ENCODE measurements at regions not wholly inside any gene's neighbourhood (a gene's known extent, or its start where the extent isn't known, plus 50 kb on each side); places are given as distances from the start of the nearest gene placed in this dataset.
"Not testable (repeated sequence)": the region's sequence is repeated elsewhere in the genome, so short reads cannot be mapped to it uniquely, and the experiment has no call there.

DNA sequence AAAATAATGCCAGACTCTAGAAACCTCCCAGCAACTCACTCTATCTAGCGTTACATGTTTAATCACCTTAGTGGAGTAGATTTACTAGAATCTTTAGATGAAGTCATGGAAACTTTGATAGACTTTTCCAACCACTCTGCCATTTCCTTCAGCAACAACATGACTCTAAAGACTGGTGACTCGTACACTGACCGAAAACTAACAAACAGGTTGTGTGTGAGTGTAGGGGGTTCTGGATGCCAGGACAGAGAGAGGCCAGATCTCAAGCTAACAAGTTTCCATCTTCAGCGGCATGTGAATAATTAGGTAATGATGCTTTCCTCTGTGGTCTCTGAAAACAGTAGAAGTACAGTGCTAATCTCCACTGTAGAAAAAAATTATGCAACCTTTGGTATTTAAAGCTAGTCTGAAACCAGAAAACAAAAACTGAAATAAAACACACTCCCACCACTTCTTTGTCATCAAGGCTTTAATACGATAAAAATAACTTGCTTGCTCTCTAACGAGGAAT is 286.4 kb downstream of the PRDM5 start:
- DNase-seq = no peak

DNA sequence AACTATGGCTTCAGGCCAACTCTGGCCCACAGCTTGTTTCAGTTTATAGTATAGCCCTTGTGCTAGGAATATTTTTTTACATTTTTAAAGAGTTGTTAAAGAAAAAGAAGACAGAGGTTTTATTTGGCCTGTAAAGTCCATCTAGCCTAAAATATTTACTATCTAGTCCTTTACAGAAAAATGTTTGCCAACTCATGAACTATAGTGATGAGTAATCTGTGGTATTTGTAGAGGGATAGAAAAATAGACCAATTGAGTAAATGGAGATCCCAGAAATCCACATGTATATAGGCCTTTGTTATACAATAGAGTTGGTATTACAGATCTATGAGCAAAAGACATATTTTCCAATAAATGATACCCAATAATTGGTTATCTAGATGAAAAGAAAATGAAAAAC is 288.7 kb downstream of the PRDM5 start:
- DNase-seq = no peak

DNA sequence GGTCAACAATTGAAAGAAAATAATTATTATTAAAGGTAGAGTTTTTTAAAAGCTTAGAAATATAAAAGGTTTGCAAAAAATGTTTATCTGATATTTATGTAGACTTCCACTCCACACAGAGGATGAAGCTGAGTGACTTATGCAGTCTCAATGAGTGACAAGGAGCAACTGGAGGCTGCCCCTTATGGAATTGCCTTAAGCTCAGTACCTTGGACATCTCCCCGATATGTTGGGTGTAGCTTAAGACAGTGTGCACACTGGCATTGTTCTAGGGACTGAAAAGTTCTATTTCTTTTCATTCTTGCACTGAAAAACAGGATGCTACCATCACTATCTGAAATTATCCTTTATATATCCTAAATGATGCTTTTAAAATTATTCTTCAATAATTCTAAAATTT is 292.1 kb downstream of the PRDM5 start:
- no peak for DNase-seq

DNA sequence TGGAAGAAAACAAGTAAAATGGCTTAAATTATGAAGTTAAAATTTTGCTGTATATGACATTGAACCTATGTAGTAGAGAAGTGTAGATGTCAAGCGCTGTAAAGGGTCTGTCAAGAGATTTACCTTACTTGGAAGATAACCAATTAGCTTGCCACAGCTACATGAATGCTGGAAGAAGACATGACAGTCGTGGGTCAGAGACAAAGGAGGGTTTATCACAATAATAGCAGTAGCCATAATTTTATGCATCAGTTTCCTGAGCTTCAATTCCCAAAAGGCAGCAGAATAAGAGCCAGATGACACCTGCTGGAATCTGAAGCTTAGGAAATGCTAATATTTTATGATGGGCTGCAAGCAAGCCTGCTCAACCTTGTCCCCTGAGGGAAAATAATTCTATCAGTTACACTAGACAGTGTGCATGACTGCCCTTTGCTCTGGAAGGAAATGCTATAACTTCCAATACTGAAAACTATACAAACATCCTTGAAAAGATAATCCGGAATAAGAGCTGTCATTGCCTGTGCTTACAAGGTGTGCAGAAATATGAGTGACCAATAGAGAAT is 292.9 kb downstream of the PRDM5 start:
- DNase-seq = no peak

DNA sequence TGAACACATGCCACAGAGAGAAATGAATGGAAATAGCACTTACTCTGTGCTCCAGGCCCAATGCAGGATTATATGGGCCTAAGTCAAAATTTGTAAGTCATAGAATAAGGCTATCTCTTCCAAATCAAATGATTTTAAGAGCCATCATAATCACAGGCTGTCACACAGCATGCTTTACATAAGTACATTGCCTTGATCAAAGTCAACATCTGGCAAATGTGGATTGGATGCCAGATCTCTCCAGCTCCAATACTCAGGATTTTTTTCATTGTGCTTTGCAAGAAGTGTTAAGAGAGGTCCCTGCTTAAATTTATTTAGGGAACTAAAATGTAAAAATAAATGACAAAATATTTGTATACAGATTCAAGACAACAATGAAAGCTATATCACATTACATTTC is 299.9 kb downstream of the PRDM5 start:
- no peak for DNase-seq

DNA sequence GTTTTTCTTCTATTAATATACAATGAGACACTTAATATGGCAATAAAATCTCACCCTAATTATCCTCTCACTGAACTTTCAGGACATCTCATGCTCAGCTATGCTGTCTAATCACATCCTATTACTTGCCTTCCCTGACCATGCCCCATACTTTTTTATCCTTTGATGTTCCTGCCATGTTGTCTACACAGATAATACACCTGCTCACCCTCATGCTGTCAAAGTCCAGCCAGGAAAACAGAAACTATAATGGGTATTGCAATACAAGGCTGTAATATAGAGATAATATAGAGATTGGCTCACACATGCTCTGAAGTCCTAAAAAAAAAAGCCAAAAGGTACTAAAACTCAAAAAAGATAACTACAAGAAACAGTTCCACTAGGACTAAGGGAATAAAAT is 305.4 kb downstream of the PRDM5 start:
- no peak for DNase-seq

DNA sequence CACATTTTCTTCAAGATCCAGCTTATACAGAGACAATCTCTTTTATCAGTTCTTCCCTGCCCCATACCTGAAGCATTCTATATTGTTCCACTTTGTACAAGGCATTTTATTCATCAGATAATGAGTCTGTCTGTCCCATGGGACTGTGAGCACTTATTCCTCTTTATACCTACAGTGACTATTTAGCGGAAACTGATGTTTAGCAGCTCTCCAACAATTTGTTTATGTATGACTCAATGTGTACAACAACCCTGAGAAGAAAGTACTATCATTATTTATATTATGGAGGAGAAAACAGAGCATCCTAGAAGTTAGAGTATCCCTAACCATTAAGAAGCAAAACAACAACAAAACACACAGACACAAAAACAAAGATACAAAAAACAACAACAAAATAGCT is 306.5 kb downstream of the PRDM5 start:
- no peak for DNase-seq

DNA sequence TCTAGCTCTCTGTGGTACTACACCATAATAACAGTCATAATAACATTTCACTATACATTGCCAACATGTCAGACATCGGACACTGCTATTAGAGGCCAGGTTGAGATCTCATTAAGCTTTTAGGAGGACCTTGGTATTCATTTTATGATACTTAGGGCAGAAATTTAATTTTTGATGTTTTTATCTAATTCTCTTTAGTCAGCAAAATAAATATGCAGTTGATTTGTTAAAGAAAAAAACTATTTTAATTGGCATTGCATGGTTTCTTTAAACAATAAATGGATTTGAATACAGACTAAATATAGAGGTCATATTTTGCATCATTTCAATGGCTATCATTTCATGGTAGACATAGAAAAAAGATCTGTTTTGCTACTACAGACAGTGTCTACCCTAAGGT is 308.7 kb downstream of the PRDM5 start:
- DNase-seq = no peak

DNA sequence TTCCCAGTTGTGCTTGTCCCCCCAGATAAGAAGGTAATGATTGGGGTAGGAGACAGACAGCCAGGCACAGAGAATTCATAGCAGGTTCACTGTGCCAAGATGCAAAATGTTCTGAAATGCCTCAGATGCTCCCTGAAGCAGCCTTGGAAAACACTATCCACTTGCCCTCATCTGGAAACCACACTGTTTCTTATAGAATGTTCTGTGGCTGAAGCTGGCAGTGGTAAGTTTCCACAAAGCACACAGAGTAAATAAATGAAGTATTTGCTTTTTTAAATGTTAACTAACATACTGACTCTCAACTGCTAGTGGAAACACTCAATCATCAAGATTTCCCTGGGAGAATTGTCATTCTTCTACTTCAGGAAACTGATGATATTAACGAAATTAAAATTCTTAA is 311.4 kb downstream of the PRDM5 start:
- DNase-seq = no peak

DNA sequence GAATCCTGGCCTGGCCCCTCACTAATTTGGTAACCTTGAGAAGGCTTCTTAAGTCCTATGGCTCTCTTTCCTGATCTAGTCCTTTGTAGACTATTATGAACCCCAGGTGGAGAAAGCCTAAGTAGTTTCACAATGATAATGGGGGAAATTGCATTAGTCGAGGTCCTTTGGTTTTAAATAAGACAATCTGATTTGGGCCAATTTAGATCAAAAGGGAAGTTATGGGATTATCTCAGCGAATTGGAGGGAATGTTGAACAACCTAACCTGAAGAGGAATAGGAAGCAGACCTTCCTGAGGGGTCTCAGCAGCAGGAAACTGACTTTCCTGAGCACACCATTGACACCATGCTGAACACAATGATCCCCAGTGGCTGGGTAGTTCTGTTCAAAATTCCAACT is 331.5 kb downstream of the PRDM5 start:
- DNase-seq = no peak

DNA sequence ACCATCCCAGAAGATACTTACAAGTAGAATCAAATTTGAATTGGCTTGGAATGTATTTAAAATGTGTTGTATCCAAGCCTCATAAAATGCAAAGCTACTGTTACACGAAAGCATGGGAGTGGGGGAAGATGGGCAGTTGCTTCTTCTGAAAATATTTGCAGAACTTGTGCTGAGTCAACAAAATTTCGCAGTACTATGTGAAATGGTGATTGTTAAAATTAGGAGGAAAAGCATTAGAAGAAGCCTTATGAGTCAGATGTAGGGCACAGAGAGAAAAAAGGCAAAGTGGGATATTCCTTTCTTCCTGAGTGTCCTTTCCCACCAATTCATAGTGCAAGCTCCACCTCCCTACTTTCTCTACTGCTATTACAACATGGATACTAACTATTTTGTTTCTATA is 332.7 kb downstream of the PRDM5 start:
- no peak for DNase-seq

DNA sequence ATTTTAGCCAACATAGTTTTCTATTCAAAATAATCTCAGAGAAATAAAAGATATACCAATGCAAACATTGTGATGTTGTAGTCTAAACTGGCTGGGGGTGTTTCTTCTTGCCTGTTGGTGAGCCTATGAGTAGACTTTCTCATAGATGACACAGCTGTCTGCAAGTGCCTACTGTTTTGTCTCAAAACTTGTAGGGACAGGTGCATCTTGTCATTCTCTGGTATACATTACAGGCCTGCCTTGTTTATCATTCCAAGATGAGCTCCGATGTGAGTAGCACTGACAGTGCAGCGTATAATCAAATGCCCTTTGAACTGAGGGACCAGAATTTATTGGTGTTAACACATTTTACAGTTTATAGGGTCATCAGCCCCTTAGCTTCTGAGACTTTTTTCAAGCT is 353.8 kb downstream of the PRDM5 start:
- DNase-seq = no peak

DNA sequence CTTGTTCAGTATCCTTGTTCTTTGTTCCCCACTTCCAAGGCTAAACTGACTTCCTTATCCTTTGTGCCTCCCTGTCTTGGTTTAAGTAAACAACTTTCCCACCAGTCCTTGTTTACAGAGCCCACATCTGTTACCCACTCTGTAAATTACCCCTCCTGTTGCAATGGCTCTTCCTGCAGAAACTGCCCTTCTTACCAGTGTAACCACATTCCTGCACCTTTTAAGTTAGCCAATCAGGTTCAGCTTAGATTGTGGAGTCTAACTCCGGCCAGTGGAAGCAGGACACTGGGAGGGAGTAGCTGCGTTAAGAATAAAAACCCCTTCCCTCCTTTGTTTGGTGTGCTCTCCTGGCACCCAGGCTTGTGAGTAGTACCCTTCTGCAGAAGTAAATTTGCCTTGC is 360.9 kb downstream of the PRDM5 start:
- DNase-seq = no peak

DNA sequence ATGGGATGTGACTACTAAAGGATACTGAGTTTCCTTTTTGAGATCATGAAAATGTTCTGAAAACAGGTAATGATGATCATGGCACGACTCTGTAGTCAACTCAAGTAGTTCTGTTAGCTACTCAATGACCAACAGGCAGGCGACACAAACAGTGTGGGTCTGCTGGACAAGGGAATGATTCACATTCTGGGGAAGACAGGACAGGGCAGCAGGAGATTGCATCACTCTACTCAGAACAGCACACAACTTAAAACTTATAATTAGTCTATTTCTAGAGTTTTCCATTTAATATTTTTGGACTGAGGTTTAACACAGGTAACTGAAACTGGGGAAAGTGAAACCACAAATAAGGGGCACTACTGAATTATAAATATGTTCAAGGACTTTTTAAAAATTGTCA is 365.2 kb downstream of the PRDM5 start:
- DNase-seq = no peak

DNA sequence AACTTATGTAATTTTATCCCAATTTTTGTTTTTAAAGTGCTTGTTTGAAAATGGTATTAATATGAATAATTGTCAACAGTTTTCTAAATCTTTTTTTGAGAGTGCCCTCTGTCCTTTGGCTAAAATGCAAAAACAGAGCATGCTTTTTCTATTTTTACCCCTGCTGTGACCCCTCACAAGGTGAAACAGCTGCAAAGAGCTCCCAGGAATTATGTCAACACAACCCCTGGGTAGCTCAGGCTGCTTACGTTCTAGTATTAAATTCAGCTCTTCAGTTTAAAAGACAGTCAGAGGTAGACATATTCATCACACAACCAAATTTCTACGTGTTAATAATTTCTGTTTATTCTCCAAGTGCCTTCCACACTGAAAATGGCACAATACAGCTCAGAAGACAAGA is 367.5 kb downstream of the PRDM5 start:
- no peak for DNase-seq

DNA sequence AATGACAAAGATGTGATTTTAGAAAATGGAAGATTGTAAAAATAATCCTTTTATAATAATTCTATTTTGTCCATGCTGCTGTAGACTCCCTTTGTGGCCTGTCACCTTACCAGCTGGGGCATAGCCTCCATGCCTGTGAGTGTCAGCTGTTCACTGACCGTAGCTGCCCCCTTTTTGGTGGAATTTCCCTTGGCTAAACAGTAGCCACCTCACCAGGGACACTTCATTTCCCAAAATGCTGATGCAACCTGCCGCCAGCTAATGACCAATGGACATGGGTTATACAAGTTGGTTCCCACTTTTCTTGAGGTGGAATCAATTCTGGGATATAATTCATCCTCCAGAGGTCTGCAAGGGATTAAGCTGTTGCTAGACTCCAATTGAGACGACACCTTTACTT is 368.4 kb downstream of the PRDM5 start:
- DNase-seq = no peak

DNA sequence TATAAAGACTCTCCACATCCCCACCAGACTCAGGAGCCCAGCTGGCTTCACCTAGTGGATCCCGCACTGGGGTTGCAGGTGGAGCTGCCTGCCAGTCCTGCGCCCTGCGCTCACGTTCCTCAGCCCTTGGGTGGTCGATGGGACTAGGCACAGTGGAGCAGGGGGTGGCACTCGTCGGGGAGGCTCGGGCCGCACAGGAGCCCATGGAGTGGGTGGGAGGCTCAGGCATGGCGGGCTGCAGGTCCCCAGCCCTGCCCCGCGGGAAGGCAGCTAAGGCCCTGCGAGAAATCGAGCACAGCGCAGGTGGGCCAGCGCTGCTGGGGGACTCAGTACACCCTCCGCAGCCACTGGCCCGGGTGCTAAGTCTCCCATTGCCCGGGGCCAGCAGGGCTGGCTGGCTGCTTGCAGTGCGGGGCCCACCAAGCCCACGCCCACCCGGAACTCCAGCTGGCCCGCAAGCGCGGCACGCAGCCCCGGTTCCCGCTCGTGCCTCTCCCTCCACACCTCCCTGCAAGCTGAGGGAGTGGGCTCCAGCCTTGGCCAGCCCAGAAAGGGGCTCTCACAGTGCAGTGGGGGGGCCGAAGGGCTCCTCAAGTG is 371.8 kb downstream of the PRDM5 start:
- not testable (repeated sequence) for DNase-seq

DNA sequence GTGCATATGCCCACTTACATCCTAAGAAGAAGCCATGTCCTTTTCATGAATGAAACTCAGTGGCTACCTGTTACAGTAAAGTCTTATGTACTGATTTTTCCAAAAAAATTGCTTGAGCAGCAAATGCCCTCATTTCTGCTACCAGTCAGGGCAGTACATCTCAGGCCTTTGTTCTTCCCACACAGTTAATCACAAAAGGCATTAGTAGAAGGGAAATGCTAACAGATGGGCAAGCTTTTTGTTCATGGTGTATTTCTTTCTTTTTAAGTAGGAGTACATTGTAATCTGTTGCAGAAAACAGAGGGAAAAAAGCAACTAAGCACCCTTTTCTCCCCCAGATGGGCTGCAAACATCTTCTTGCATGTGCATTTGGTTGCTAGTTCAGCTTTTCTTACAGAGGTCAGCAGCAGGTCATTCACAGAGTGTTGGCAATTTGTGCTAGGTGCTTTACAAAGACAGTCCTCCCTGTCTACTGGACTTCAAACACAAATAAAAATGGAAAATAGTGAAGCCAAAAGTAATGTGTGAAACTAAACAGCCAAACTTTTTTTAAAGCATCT is 373.4 kb downstream of the PRDM5 start:
- no peak for DNase-seq

DNA sequence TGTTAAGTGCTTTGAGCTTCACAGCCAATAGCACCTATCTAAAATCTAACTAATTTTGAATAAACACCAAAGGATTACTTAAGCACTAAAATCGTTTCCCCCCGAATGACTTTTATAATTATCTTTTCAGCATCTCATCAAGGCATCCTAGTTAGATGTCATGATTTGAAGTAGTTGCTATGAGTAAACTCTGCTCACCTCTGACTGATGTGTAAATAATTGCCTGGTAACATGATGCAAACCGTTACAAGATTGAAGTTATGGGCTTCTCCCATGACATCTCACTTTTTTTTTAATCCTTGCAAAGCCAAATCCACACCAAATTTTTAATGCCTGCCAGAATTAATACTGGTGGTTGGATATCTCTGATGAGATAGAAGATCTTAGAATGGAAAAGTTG is 377.1 kb downstream of the PRDM5 start:
- DNase-seq = no peak

DNA sequence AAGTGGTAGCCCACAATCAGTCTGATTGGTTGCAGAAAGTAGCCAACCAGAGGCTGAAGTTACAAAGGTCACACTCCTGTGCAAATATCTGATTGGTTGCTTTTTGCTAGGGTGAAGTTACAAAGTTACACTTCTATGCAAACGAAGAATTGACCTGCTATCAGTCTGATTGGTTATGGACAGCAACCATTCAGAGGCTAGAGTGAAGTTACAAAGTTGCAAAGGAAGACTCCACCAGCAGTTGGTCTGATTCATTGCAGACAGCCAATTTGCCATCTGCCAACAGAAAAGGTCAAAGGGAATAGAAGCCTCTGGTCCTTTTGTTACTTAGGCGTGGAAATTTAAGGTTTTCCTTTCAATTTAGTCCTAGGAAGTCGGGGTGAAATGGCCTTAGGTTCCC is 377.7 kb downstream of the PRDM5 start:
- DNase-seq = no peak

DNA sequence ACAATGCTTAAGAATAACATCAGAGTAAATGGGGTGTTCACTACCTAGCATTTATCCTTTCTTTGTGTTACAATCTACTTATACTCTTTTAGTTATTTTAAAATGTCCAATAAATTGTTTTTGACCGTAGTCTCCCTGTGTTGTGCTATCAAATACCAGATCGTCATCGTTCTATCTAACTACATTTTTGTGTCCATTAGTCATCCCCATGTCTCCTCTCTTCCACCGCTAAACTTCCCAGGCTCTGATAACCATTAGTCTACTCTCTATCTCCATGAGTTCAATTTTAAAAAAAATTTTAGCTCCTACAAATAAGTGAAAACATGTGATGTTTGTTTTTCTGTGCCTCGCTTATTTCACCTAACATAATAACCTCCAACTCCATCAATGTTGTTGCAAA is 381.9 kb downstream of the PRDM5 start:
- no peak for DNase-seq

DNA sequence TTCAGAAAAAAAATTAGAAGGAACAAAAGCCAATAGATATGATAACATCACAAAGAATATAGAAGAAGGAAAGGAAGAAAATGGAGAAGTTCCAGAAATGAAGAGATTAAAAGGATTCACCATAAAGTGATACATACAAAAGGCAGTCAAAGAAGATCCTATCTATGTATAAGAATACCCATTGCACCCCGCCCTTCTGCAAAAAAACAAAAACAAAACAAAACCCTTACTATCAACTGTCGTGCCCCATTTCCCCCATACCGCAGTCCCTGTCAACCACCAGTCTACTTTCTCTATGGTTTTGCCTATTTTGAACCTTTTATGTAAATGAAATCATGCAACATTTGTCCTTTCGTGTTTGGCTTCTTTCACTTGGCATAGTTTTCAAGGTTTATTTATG is 385.6 kb downstream of the PRDM5 start:
- DNase-seq = no peak

DNA sequence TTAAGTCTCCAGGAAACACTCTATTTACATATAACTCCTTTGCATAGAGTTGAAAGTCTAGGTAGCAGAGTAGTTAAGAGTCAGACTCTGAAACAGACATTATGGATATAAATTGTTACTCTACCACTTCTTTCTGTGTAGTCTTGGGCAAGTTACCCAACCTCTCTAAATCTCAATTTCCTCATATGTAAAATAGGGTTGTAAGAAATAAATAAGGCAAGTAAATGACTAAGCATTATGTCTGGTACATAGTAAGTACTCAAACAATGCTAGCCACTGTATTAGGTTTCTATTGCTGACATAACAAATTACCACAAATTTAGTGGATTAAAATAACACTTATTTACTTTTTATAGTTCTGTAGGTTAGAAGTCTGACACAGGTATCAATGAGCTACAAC is 394.1 kb downstream of the PRDM5 start:
- DNase-seq = no peak

DNA sequence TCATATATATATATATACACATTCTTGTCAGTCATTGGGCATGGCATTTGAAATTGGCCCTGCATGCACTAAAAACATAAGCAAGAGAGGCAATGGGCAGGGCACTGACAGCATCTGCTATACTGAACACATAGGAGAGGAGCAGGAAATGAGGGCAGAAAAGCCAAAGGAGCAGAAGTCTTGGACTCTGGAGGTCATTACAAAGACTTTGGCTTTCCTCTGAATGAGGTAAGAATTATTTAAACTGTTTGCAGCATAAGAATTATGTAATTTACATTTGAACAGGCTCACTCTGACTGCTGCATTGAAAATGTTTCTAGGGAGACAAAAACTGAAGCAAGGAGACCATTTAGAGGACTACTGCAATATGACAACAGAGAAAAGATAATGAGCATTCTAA is 396.5 kb downstream of the PRDM5 start:
- no peak for DNase-seq

DNA sequence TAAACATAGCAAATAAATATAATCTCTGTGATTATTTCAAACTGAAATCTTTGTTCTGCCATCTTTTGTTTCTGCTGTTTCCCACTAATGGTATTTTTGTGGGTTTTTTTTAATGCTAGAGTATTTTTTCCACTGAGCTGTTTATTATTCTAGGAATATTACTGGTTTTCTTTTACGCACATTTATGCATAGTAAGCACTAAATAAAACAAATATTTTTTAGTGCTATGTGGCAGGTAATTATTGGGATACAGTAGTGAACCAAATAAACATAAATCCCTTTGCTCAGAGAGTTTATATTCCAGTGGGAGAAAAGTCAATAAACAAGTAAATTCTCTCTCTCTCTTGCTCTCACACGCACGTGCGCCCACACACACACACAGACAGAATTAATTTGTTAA is 397.4 kb downstream of the PRDM5 start:
- DNase-seq = no peak
